AG04450 (cell line): ENCODE measurements at regions not wholly inside any gene's neighbourhood (a gene's known extent, or its start where the extent isn't known, plus 50 kb on each side); places are given as distances from the start of the nearest gene placed in this dataset.

Experiments
- CTCF ChIA-PET: fragments of 300-600, 350-600 bp; formaldehyde crosslinking; extraction: SDS; loops from one replicate; lab custom pipeline; 2022; ENCODE audit warnings: antibody characterized with exemption, inconsistent platforms; lab: Charles Lee
- POLR2A ChIA-PET: fragments of 350-600 bp; formaldehyde crosslinking; extraction: SDS; loops from one replicate; lab custom pipeline; 2021; ENCODE audit warnings: antibody characterized with exemption, inconsistent platforms; lab: Yijun Ruan, JAX
- DNase-seq: peaks from one replicate; pipeline ENCODE4 v3.0.0-alpha.2; 2011; ENCODE audit warnings: low read depth, low spot score
- H3K27ac ChIP-seq: one replicate; pipeline ENCODE4 v1.5.1; 2012; ENCODE audit warnings: low read depth, low read length, control low read depth
- H3K27me3 ChIP-seq: one replicate; pipeline ENCODE4 v1.6.0; 2012; ENCODE audit warnings: low read length; ENCODE audit not compliant: control insufficient read depth, insufficient read depth
- H3K4me3 ChIP-seq: 2 replicates; pipeline ENCODE4 v1.5.1; 2011; ENCODE audit warnings: mild to moderate bottlenecking, low read depth, low read length, control low read depth
- H3K9me3 ChIP-seq: 2 replicates; pipeline ENCODE4 v1.5.1; 2012; ENCODE audit warnings: low read length; ENCODE audit not compliant: control insufficient read depth, insufficient read depth
- CTCF ChIP-seq: IDR thresholded peaks from 2 replicates; pipeline ENCODE4 v1.5.1; 2011; ENCODE audit warnings: low read depth, low read length, control low read depth, inconsistent platforms

DNA sequence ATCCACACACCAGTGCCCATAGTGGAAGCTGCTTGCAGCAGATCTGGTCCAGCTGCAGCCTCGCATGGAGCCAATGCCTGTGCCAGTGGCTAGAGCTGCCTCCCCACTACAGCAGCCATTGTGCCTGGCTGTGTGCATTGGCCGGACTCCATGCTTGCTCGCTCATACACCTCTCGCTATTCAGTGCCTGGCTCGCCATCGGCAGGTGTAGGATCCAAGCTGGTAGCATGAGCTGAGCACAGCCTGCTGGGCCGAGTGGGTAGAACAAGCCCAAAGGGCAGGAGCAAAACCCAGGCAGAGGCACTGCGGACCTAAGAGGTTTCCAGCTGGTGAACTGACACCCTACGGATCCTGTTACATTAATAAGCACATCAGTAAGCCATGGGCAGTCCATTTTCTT lies 1184.1 kb downstream of the AMY1C start:
- no peaks in the 10 kb centered on the region for H3K27me3 ChIP-seq
- no peak overlapping the region for H3K27ac ChIP-seq
- no peak for DNase-seq
- ChIA-PET POLR2A (no interaction called here), CTCF (no interaction called here)
- H3K9me3 ChIP-seq, result peaks cover 25% of the 10 kb centered on the region
- no peak for TF ChIP-seq CTCF
- H3K4me3 ChIP-seq, result no peak overlapping the region

DNA sequence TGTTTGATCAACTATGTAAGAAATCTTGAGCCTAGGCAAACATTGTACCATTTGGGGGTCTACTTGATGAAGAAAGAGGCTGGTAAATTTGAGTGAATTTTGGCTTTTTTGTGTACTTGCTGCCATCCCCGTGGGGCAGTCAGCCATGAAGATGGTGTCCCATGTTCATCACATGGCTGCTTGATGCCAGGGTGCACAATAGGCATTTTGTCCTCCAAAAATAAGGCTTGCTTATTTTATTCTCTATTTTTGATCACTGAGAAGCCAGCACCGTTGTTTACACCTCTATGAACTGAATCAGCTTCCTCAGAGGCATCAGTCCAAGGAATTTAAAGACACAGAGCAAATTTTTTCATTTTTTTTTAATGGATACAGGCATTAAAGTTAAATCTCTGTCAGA lies 1195.7 kb downstream of the AMY1C start:
- Histone ChIP-seq H3K9me3 (peaks cover 5% of the 10 kb centered on the region), H3K27ac (no peak overlapping the region), H3K4me3 (no peak overlapping the region), H3K27me3 (no peaks in the 10 kb centered on the region)
- DNase-seq, result no peak
- ChIA-PET CTCF (no interaction called here), POLR2A (no interaction called here)
- TF ChIP-seq CTCF, result no peak

- no peak overlapping the region for H3K4me3 ChIP-seq
Measured at GRCh38 chr1:104946558-104947210, 1197.0 kb downstream of the AMY1C start.

GRCh38 chr1:104953555-104953954 lies 1203.9 kb downstream of the AMY1C start:
- H3K4me3 ChIP-seq, result no peak overlapping the region
- POLR2A ChIA-PET, result no interaction called here
- CTCF ChIA-PET, result no interaction called here
- no peak overlapping the region for H3K27ac ChIP-seq
- no peak for DNase-seq
- no peaks in the 10 kb centered on the region for H3K27me3 ChIP-seq
- peaks cover 3% of the 10 kb centered on the region; the same call in 1 of the 2 replicates for H3K9me3 ChIP-seq
- no peak for TF ChIP-seq CTCF

More at GRCh38 chr1:104946558-104947210, 1197.0 kb downstream of the AMY1C start:
- POLR2A ChIA-PET, result no interaction called here
- no peak for TF ChIP-seq CTCF
- CTCF ChIA-PET, result no interaction called here
- no peak for DNase-seq
- H3K27ac ChIP-seq, result no peak overlapping the region
- peaks cover 5% of the 10 kb centered on the region for H3K9me3 ChIP-seq
- no peaks in the 10 kb centered on the region for H3K27me3 ChIP-seq

DNA sequence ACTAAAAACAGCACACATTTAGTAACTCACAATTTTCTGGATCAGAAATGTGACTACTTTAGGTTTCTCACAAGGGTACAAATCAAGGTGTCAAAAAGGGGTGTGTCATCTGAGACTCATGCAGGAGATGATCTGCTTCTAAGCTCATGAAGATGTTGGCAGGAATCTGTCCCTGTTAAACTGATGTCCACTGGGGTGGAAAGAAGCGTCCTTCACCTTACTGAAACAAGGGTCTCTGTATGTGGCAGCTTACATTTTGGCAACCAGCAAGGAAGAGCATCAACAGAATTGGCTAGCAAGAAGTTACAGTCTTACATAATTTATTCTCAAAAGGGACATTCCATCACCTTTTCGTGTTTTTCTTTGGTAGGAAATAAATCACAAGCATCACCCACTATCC lies 1223.8 kb downstream of the AMY1C start:
- H3K9me3 ChIP-seq, result peaks cover 4% of the 10 kb centered on the region
- TF ChIP-seq CTCF, result no peak
- no peak for DNase-seq
- ChIA-PET POLR2A (no interaction called here), CTCF (no interaction called here)
- no peak overlapping the region for H3K27ac ChIP-seq
- H3K27me3 ChIP-seq, result no peaks in the 10 kb centered on the region
- no peak overlapping the region for H3K4me3 ChIP-seq
